Esophagus squamous epithelium (tissue), 4 donors: ENCODE measurements at regions not wholly inside any gene's neighbourhood (a gene's known extent, or its start where the extent isn't known, plus 50 kb on each side); places are given as distances from the start of the nearest gene placed in this dataset.

Source experiments
- POLR2A ChIP-seq, 4 donors: fragments of 450-650 bp; IDR thresholded peaks; one replicate each; pipeline ENCODE4 v1.6.1; 2017; ENCODE audit warnings: antibody characterized with exemption in 4 of 4, mild to moderate bottlenecking in 4 of 4, moderate library complexity in 3 of 4
- TF ChIP-seq, protein P1 (sequence below), 6 experiments: fragments of 450-650 bp in 4 of 6; fragments of 200-600 bp in 2 of 6; sonication (generic) in 2 of 6; IDR thresholded peaks; one replicate each; pipeline ENCODE4 v1.5.1; 2016 to 2019; ENCODE audit warnings: antibody characterized with exemption in 6 of 6, mild to moderate bottlenecking in 4 of 6, moderate library complexity in 4 of 6

GRCh38 chr13:86922936-86923335 is 748.2 kb upstream of the SLITRK5 start:
- TF ChIP-seq, protein P1, sequence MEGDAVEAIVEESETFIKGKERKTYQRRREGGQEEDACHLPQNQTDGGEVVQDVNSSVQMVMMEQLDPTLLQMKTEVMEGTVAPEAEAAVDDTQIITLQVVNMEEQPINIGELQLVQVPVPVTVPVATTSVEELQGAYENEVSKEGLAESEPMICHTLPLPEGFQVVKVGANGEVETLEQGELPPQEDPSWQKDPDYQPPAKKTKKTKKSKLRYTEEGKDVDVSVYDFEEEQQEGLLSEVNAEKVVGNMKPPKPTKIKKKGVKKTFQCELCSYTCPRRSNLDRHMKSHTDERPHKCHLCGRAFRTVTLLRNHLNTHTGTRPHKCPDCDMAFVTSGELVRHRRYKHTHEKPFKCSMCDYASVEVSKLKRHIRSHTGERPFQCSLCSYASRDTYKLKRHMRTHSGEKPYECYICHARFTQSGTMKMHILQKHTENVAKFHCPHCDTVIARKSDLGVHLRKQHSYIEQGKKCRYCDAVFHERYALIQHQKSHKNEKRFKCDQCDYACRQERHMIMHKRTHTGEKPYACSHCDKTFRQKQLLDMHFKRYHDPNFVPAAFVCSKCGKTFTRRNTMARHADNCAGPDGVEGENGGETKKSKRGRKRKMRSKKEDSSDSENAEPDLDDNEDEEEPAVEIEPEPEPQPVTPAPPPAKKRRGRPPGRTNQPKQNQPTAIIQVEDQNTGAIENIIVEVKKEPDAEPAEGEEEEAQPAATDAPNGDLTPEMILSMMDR (IDR thresholded peaks at IDR 0.05) = no peak
- TF ChIP-seq POLR2A (IDR thresholded peaks at IDR 0.05) = no peak
